WTC11 (cell line): ENCODE measurements at regions not wholly inside any gene's neighbourhood (a gene's known extent, or its start where the extent isn't known, plus 50 kb on each side); places are given as distances from the start of the nearest gene placed in this dataset.

ENCODE experiments used
- ATAC-seq: fragments of 200-7000 bp; cut with Tn5 transposase; 2 replicates; pipeline ENCODE4 v1.10.0; 2021; ENCODE audit warnings: mild to moderate bottlenecking, moderate library complexity
- CTCF ChIA-PET: fragments of 300-600 bp; sonication (Branson Sonifier 250); formaldehyde crosslinking; loops from one replicate; lab custom pipeline; 2021; ENCODE audit warnings: antibody characterized with exemption; lab: Charles Lee
- POLR2A ChIA-PET: fragments of 350-600 bp; sonication (Branson Sonifier 250); formaldehyde crosslinking; loops from one replicate; lab custom pipeline; 2021; ENCODE audit warnings: antibody characterized with exemption; lab: Charles Lee
- DNase-seq: peaks from one replicate; pipeline ENCODE4 v3.0.0; 2021; ENCODE audit warnings: low spot score
- H3K27ac Mint-ChIP-seq: 2 replicates; pipeline ENCODE4 v1.8.0; 2021; ENCODE audit warnings: mixed read lengths
- H3K27me3 Mint-ChIP-seq: 2 replicates; pipeline ENCODE4 v1.8.0; 2021; ENCODE audit warnings: low read depth, mild to moderate bottlenecking, moderate library complexity, mixed read lengths
- H3K36me3 Mint-ChIP-seq: 2 replicates; pipeline ENCODE4 v1.8.0; 2021; ENCODE audit warnings: mixed read lengths
- H3K4me1 Mint-ChIP-seq: 2 replicates; pipeline ENCODE4 v1.8.0; 2022; ENCODE audit warnings: mixed read lengths
- H3K4me3 Mint-ChIP-seq: 2 replicates; pipeline ENCODE4 v1.8.0; 2021; ENCODE audit warnings: mild to moderate bottlenecking, moderate library complexity, mixed read lengths
- H3K9me3 Mint-ChIP-seq: 2 replicates; pipeline ENCODE4 v1.8.0; 2021; ENCODE audit warnings: mixed read lengths
- AFF4 ChIP-seq: sonication (generic); formaldehyde crosslinking; IDR thresholded peaks from 2 replicates; pipeline ENCODE4 v1.8.1; 2023; ENCODE audit warnings: mild to moderate bottlenecking, missing genetic modification reagents, borderline replicate concordance
- ATF6 ChIP-seq: sonication (generic); formaldehyde crosslinking; IDR thresholded peaks from 2 replicates; pipeline ENCODE4 v1.8.1; 2023; ENCODE audit warnings: mild to moderate bottlenecking, missing genetic modification reagents
- CDX4 ChIP-seq: fragments of 250-450 bp; sonication (Bioruptor Pico); IDR thresholded peaks from 2 replicates; pipeline ENCODE4 v1.9.0; 2021; ENCODE audit warnings: moderate library complexity, mild to moderate bottlenecking, inconsistent platforms, borderline replicate concordance
- GRHL2 ChIP-seq: fragments of 250-450 bp; sonication (Bioruptor Pico); IDR thresholded peaks from 2 replicates; pipeline ENCODE4 v1.8.0; 2022; ENCODE audit warnings: mild to moderate bottlenecking, moderate library complexity; ENCODE audit not compliant: insufficient replicate concordance, severe bottlenecking
- GTF2I ChIP-seq: fragments of 250-450 bp; sonication (Bioruptor Pico); conservative IDR thresholded peaks from 2 replicates; pipeline ENCODE4 v1.4.0; 2021; ENCODE audit warnings: mild to moderate bottlenecking
- HMGA2 ChIP-seq: fragments of 250-450 bp; sonication (Bioruptor Pico); IDR thresholded peaks from 2 replicates; pipeline ENCODE4 v1.4.0; 2021; ENCODE audit warnings: mild to moderate bottlenecking, moderate library complexity
- MXD4 ChIP-seq: fragments of 250-450 bp; sonication (Bioruptor Pico); IDR thresholded peaks from 2 replicates; pipeline ENCODE4 v1.8.0; 2021; ENCODE audit warnings: mild to moderate bottlenecking, moderate library complexity, borderline replicate concordance
- MYBL2 ChIP-seq: sonication (generic); formaldehyde crosslinking; IDR thresholded peaks from 2 replicates; pipeline ENCODE4 v1.8.1; 2023; ENCODE audit warnings: mild to moderate bottlenecking, moderate library complexity, missing genetic modification reagents
- NFE2L1 ChIP-seq: sonication (generic); formaldehyde crosslinking; IDR thresholded peaks from 2 replicates; pipeline ENCODE4 v1.8.1; 2023; ENCODE audit warnings: missing genetic modification reagents
- SOX15 ChIP-seq: fragments of 250-450 bp; sonication (Bioruptor Pico); IDR thresholded peaks from 2 replicates; pipeline ENCODE4 v1.9.0; 2021; ENCODE audit warnings: mild to moderate bottlenecking
- SP1 ChIP-seq: sonication (generic); formaldehyde crosslinking; conservative IDR thresholded peaks from 2 replicates; pipeline ENCODE4 v1.8.1; 2022; ENCODE audit warnings: missing genetic modification reagents
- TP53 ChIP-seq: sonication (generic); formaldehyde crosslinking; IDR thresholded peaks from 2 replicates; pipeline ENCODE4 v1.8.1; 2023; ENCODE audit warnings: mild to moderate bottlenecking, missing genetic modification reagents
- ZBTB21 ChIP-seq: sonication (generic); formaldehyde crosslinking; IDR thresholded peaks from 2 replicates; pipeline ENCODE4 v1.8.1; 2023; ENCODE audit warnings: mild to moderate bottlenecking, missing genetic modification reagents, borderline replicate concordance
- ZNF416 ChIP-seq: fragments of 250-450 bp; sonication (Bioruptor Pico); IDR thresholded peaks from 2 replicates; pipeline ENCODE4 v1.9.0; 2021; ENCODE audit warnings: mild to moderate bottlenecking, inconsistent platforms
- ZNF671 ChIP-seq: fragments of 250-450 bp; sonication (Bioruptor Pico); IDR thresholded peaks from 2 replicates; pipeline ENCODE4 v1.8.0; 2021; ENCODE audit warnings: mild to moderate bottlenecking
- TF ChIP-seq, protein P1 (sequence below): sonication (generic); formaldehyde crosslinking; IDR thresholded peaks from 2 replicates; pipeline ENCODE4 v1.8.0; 2023; ENCODE audit warnings: mild to moderate bottlenecking, missing genetic modification reagents
- TF ChIP-seq, protein P2 (sequence below): fragments of 250-450 bp; sonication (Bioruptor Pico); IDR thresholded peaks from 2 replicates; pipeline ENCODE4 v1.9.0; 2021; ENCODE audit warnings: mild to moderate bottlenecking
- TF ChIP-seq, protein P3 (sequence below): fragments of 200-600 bp; IDR thresholded peaks from 2 replicates; pipeline ENCODE4 v1.8.0; 2022; ENCODE audit warnings: antibody characterized with exemption
- TF ChIP-seq, protein P4 (sequence below): sonication (generic); formaldehyde crosslinking; IDR thresholded peaks from 2 replicates; pipeline ENCODE4 v1.8.0; 2022; ENCODE audit warnings: mild to moderate bottlenecking, missing genetic modification reagents

- POLR2A ChIA-PET, result no interaction called here
- Mint-ChIP-seq H3K27ac (no peak overlapping the region), H3K4me3 (no peak overlapping the region), H3K27me3 (peaks cover 5% of the 10 kb centered on the region; the same call in 1 of the 2 replicates), H3K9me3 (peaks cover 5% of the 10 kb centered on the region), H3K36me3 (no peaks in the 10 kb centered on the region), H3K4me1 (peaks cover 9% of the 10 kb centered on the region)
- TF ChIP-seq SOX15 (CRISPR knock-in tag), result no peak
- TF ChIP-seq, protein P1, sequence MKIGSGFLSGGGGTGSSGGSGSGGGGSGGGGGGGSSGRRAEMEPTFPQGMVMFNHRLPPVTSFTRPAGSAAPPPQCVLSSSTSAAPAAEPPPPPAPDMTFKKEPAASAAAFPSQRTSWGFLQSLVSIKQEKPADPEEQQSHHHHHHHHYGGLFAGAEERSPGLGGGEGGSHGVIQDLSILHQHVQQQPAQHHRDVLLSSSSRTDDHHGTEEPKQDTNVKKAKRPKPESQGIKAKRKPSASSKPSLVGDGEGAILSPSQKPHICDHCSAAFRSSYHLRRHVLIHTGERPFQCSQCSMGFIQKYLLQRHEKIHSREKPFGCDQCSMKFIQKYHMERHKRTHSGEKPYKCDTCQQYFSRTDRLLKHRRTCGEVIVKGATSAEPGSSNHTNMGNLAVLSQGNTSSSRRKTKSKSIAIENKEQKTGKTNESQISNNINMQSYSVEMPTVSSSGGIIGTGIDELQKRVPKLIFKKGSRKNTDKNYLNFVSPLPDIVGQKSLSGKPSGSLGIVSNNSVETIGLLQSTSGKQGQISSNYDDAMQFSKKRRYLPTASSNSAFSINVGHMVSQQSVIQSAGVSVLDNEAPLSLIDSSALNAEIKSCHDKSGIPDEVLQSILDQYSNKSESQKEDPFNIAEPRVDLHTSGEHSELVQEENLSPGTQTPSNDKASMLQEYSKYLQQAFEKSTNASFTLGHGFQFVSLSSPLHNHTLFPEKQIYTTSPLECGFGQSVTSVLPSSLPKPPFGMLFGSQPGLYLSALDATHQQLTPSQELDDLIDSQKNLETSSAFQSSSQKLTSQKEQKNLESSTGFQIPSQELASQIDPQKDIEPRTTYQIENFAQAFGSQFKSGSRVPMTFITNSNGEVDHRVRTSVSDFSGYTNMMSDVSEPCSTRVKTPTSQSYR (CRISPR knock-in tag), result no peak
- TF ChIP-seq MYBL2 (CRISPR knock-in tag), result no peak
- no peak for TF ChIP-seq TP53
- no peak for TF ChIP-seq AFF4
- CTCF ChIA-PET, result interaction anchor here (0.6 to 2.1 kb wide), 22 partner anchors 10 to 780 kb away, joined by 3 to 10 read pairs (median 4); no protein-coding TSS in a partner anchor
- ATAC-seq, result no peak
- no peak for DNase-seq
Observed at GRCh38 chr20:24150406-24150805, 161.8 kb upstream of the GGTLC1 start.

- CTCF ChIA-PET, result interaction anchor here (0.6 to 2.1 kb wide), 24 partner anchors 10 to 781 kb away, joined by 3 to 10 read pairs (median 4); no protein-coding TSS in a partner anchor
Observed at GRCh38 chr20:24149881-24150307, 161.3 kb upstream of the GGTLC1 start.

DNA sequence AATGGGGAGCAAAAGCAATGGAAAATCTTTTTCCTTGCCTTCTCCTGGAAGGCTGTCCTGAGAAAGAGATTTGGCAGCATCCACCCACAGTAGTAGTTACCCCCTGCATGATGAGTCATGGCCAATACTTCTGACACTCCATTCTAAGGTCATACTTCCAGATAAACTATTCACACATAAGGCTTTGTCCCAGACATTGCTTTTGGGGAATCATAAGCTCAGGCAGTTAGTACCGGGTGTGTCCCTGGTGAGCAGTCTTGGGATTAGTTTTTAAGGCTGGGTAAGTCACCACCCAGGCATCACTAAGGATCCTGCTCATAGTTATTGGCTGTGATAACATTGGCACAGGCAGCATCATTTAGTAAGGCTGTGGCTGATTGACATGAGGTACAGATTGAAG is 160.6 kb upstream of the GGTLC1 start:
- no peak for DNase-seq
- ChIA-PET CTCF (interaction anchor here (0.6 to 2.1 kb wide), 17 partner anchors 11 to 270 kb away, joined by 3 to 10 read pairs (median 4); no protein-coding TSS in a partner anchor), POLR2A (no interaction called here)
- no peak for ATAC-seq
- Mint-ChIP-seq H3K4me3 (no peak overlapping the region), H3K27me3 (peaks cover 2% of the 10 kb centered on the region; the same call in 1 of the 2 replicates), H3K36me3 (no peaks in the 10 kb centered on the region), H3K27ac (no peak overlapping the region), H3K9me3 (peaks cover 5% of the 10 kb centered on the region), H3K4me1 (peaks cover 9% of the 10 kb centered on the region)
- no peak for TF ChIP-seq ZNF416 (CRISPR knock-in tag)
- TF ChIP-seq CDX4 (CRISPR knock-in tag), result no peak
- TF ChIP-seq GRHL2 (CRISPR knock-in tag), result no peak
- TF ChIP-seq ZNF671, result no peak
- no peak for TF ChIP-seq HMGA2 (CRISPR knock-in tag)
- no peak for TF ChIP-seq GTF2I (CRISPR knock-in tag)
- TF ChIP-seq SP1 (CRISPR knock-in tag), result no peak
- TF ChIP-seq MXD4 (CRISPR knock-in tag), result no peak
- TF ChIP-seq ATF6 (CRISPR knock-in tag), result no peak
- TF ChIP-seq, protein P2, sequence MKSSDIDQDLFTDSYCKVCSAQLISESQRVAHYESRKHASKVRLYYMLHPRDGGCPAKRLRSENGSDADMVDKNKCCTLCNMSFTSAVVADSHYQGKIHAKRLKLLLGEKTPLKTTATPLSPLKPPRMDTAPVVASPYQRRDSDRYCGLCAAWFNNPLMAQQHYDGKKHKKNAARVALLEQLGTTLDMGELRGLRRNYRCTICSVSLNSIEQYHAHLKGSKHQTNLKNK (CRISPR knock-in tag), result no peak

More at GRCh38 chr20:24149881-24150307, 161.3 kb upstream of the GGTLC1 start:
- Mint-ChIP-seq H3K9me3 (peaks cover 5% of the 10 kb centered on the region), H3K4me1 (peaks cover 9% of the 10 kb centered on the region), H3K27ac (no peak overlapping the region), H3K36me3 (no peaks in the 10 kb centered on the region), H3K4me3 (no peak overlapping the region), H3K27me3 (peaks cover 4% of the 10 kb centered on the region; the same call in 1 of the 2 replicates)
- no peak for TF ChIP-seq NFE2L1 (CRISPR knock-in tag)
- TF ChIP-seq ZBTB21 (CRISPR knock-in tag), result no peak
- TF ChIP-seq, protein P3, sequence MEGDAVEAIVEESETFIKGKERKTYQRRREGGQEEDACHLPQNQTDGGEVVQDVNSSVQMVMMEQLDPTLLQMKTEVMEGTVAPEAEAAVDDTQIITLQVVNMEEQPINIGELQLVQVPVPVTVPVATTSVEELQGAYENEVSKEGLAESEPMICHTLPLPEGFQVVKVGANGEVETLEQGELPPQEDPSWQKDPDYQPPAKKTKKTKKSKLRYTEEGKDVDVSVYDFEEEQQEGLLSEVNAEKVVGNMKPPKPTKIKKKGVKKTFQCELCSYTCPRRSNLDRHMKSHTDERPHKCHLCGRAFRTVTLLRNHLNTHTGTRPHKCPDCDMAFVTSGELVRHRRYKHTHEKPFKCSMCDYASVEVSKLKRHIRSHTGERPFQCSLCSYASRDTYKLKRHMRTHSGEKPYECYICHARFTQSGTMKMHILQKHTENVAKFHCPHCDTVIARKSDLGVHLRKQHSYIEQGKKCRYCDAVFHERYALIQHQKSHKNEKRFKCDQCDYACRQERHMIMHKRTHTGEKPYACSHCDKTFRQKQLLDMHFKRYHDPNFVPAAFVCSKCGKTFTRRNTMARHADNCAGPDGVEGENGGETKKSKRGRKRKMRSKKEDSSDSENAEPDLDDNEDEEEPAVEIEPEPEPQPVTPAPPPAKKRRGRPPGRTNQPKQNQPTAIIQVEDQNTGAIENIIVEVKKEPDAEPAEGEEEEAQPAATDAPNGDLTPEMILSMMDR, result peak; percentile 59; the same call in 1 of the 2 replicates
- TF ChIP-seq, protein P4, sequence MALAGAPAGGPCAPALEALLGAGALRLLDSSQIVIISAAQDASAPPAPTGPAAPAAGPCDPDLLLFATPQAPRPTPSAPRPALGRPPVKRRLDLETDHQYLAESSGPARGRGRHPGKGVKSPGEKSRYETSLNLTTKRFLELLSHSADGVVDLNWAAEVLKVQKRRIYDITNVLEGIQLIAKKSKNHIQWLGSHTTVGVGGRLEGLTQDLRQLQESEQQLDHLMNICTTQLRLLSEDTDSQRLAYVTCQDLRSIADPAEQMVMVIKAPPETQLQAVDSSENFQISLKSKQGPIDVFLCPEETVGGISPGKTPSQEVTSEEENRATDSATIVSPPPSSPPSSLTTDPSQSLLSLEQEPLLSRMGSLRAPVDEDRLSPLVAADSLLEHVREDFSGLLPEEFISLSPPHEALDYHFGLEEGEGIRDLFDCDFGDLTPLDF (CRISPR knock-in tag), result no peak
- POLR2A ChIA-PET, result no interaction called here
- DNase-seq (peak; percentile 73), ATAC-seq (peak; percentile 97)
